ENCODE measurements at regions not wholly inside any gene's neighbourhood (a gene's known extent, or its start where the extent isn't known, plus 50 kb on each side); places are given as distances from the start of the nearest gene placed in this dataset.

- Histone ChIP-seq H3K27me3 (no peaks in the 10 kb centered on the region), H3K9me3 (no peaks in the 10 kb centered on the region), H3K36me3 (ENCODE audit: low read depth, missing control alignments) (no peaks in the 10 kb centered on the region), H3K27ac (no peak overlapping the region), H3K4me1 (no peaks in the 10 kb centered on the region), H3K4me3 (no peak overlapping the region)
- intact Hi-C loops (cut with DNase I; ENCODE audit: low total_unique reads), result no loop called here
- no peak for TF ChIP-seq POLR2A (IDR thresholded peaks at IDR 0.05)
- TF ChIP-seq, protein P1, sequence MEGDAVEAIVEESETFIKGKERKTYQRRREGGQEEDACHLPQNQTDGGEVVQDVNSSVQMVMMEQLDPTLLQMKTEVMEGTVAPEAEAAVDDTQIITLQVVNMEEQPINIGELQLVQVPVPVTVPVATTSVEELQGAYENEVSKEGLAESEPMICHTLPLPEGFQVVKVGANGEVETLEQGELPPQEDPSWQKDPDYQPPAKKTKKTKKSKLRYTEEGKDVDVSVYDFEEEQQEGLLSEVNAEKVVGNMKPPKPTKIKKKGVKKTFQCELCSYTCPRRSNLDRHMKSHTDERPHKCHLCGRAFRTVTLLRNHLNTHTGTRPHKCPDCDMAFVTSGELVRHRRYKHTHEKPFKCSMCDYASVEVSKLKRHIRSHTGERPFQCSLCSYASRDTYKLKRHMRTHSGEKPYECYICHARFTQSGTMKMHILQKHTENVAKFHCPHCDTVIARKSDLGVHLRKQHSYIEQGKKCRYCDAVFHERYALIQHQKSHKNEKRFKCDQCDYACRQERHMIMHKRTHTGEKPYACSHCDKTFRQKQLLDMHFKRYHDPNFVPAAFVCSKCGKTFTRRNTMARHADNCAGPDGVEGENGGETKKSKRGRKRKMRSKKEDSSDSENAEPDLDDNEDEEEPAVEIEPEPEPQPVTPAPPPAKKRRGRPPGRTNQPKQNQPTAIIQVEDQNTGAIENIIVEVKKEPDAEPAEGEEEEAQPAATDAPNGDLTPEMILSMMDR (IDR thresholded peaks at IDR 0.05), result no peak
- DNase-seq, result no peak
- WGBS, 2 donors, result 77 to 92% methylated on average over 6 of the region's 6 CpGs
Measured at GRCh38 chr6:141867767-141868166, 265.0 kb upstream of the GJE1 start.

DNA sequence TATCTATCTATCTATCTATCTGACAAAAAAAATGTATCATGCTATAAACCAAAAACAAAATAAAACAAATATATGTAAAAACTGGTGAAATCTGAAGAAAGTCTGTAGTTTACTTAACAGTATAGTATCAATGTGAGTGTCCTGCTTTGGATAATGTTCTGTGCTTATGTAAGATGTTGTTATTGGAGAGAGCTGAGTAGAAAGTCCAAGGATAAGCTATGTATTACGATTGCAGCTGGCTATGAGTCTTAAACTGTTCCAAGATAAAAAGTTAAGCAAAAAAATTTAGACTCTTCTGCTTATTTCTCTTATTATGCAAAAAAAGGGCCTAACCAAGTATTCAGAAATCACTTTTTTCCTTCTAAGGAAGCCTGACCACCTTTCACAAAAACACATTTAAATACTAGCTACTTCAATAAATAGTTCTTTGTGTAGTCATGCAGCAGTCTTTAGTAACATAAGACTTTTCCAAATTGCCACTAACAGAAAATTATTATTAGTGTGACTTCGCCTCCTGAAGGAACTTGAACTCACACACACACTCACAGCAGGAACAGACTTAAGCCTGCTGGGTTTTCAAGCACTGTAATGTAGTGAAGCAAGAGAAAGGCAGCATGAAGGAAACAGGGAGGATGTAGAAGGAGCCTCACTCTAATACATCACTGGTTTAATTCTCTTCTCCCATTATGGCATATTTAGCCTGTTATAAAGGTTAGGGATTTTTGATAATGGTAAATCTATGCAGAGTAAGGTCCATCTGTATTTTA is 265.8 kb upstream of the GJE1 start:
- no peak overlapping the region for H3K4me3 ChIP-seq
- H3K27me3 ChIP-seq, result no peaks in the 10 kb centered on the region
- no peaks in the 10 kb centered on the region for H3K36me3 ChIP-seq (ENCODE audit: low read depth, missing control alignments)
- H3K9me3 ChIP-seq, result no peaks in the 10 kb centered on the region
- TF ChIP-seq, protein P1 (IDR thresholded peaks at IDR 0.05), result no peak
- TF ChIP-seq POLR2A (IDR thresholded peaks at IDR 0.05), result no peak
- no peak overlapping the region for H3K27ac ChIP-seq
- intact Hi-C loops (cut with DNase I; ENCODE audit: low total_unique reads), result no loop called here
- DNase-seq, result no peak
- WGBS, 2 donors, result 49 to 63% methylated on average over 2 of the region's 2 CpGs
- no peaks in the 10 kb centered on the region for H3K4me1 ChIP-seq

DNA sequence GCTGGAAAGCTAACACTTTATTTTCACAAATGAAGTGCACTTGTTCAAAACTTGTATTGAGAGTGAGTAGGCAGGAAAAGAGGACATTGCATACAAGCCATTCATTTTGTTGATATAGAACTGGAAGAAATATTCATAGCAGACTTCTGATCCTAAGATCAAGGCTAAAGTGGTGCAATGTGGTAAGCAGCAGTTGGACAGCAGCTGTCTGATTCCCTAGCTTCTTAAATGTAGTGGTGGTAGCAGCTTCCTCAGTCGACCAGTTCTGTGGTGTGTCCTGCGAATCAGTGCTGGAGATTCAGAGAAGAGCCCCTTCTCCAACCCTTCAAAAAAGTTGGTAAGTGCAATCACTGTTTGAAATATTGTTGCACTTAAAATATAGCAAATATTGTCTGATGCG is 281.7 kb upstream of the GJE1 start:
- TF ChIP-seq, protein P1 (IDR thresholded peaks at IDR 0.05), result no peak
- TF ChIP-seq POLR2A (IDR thresholded peaks at IDR 0.05), result no peak

GRCh38 chr6:141848029-141848890 is 284.5 kb upstream of the GJE1 start:
- DNase-seq, result no peak
- WGBS, 2 donors, result 89 to 92% methylated on average over 6 of the region's 6 CpGs
- no peak for TF ChIP-seq POLR2A (IDR thresholded peaks at IDR 0.05)
- TF ChIP-seq, protein P1 (IDR thresholded peaks at IDR 0.05), result no peak
- no peaks in the 10 kb centered on the region for H3K4me1 ChIP-seq
- H3K27ac ChIP-seq, result no peak overlapping the region
- no peaks in the 10 kb centered on the region for H3K9me3 ChIP-seq
- intact Hi-C loops (cut with DNase I; ENCODE audit: low total_unique reads), result no loop called here
- no peak overlapping the region for H3K4me3 ChIP-seq
- no peaks in the 10 kb centered on the region for H3K36me3 ChIP-seq (ENCODE audit: low read depth, missing control alignments)
- H3K27me3 ChIP-seq, result no peaks in the 10 kb centered on the region

More for the DNA sequence above, 281.7 kb upstream of the GJE1 start:
- Histone ChIP-seq H3K4me1 (no peaks in the 10 kb centered on the region), H3K27me3 (no peaks in the 10 kb centered on the region), H3K36me3 (ENCODE audit: low read depth, missing control alignments) (no peaks in the 10 kb centered on the region), H3K27ac (no peak overlapping the region), H3K4me3 (no peak overlapping the region), H3K9me3 (no peaks in the 10 kb centered on the region)
- 80 to 83% methylated on average over 3 of the region's 3 CpGs for WGBS, 2 donors
- no peak for DNase-seq
- intact Hi-C loops (cut with DNase I; ENCODE audit: low total_unique reads), result no loop called here
